ENCODE measurements at regions not wholly inside any gene's neighbourhood (a gene's known extent, or its start where the extent isn't known, plus 50 kb on each side); places are given as distances from the start of the nearest gene placed in this dataset.

DNA sequence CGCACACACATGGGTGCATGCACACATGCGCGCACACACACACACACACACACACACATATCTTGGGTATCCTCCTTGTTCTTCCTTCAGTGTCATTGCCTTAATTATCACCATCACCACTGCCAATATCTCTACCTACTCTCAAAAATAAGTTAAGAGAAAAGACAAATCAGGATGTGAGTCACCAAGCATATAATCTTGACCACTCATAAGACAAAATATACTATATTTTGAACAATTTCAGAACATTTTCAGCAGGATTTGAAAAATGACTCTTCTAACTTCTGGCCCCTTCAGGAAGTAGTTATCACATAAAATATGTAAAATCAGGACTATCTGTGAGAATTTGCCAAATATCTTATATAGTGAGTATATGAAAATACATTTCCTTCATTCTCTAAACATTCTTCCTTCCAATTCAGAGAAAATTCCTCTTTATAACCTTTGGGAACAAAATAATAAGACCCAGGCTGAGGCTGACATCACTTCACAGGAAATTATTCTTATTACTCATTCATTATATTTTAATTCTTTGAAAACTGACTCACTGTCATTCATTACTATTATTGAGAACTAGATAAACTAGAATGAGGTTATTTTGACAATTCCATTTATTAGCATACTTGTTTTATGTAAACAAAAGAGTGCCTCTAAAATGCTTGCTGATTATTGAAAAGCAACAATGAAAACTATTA is 772.0 kb upstream of the ACO1 start:
- no peak overlapping the region for H3K4me2 ChIP-seq (ENCODE audit: low read depth, low read length)
- H2AFZ ChIP-seq (ENCODE audit: low read length): no peak overlapping the region
- H4K20me1 ChIP-seq (ENCODE audit: insufficient read depth, low read length): no peaks in the 10 kb centered on the region
- no peak overlapping the region for H3K27ac ChIP-seq (ENCODE audit: extremely low read length, insufficient read depth, low read length)
- no peak for ATAC-seq
- no peaks in the 10 kb centered on the region for H3K36me3 ChIP-seq (replicated peaks in 1 of 2; ENCODE audit: control insufficient read depth in 1 of 2, insufficient read depth in 2 of 2, low read length in 2 of 2)
- DNase-seq (ENCODE audit: low spot score): no peak
- no peaks in the 10 kb centered on the region for H3K4me1 ChIP-seq (ENCODE audit: insufficient read depth, low read length)
- no peaks in the 10 kb centered on the region for H3K79me2 ChIP-seq (ENCODE audit: insufficient read depth, low read length)
- intact Hi-C loops (cut with micrococcal nuclease; ENCODE audit: unreplicated experiment) (no loop called here), in situ Hi-C loops (cut with HindIII; ENCODE audit: extremely low pct_ligation_motif_present, low pct_unique_long_range_greater_than_20kb) (no loop called here)
- H3K9me3 ChIP-seq (ENCODE audit: low read length): no peaks in the 10 kb centered on the region
- no peak overlapping the region for H3K9ac ChIP-seq (ENCODE audit: insufficient read depth, low read depth, low read length)
- H3K27me3 ChIP-seq (ENCODE audit: control insufficient read depth in 1 of 2, insufficient read depth in 2 of 2, low read length in 2 of 2): no peaks in the 10 kb centered on the region
- no TSS peak for BruUV-seq (replicated peaks)
- TF ChIP-seq SNAPC2 (CRISPR knock-in tag; IDR thresholded peaks at IDR 0.05): no peak
- TF ChIP-seq BCL6 (CRISPR knock-in tag; IDR thresholded peaks at IDR 0.05): no peak
- TF ChIP-seq ZNF44 (CRISPR knock-in tag; IDR thresholded peaks at IDR 0.05): no peak
- TF ChIP-seq MBD4 (IDR thresholded peaks at IDR 0.05; ENCODE audit: borderline replicate concordance, low read length): no peak
- no peak for TF ChIP-seq ZNF777 (CRISPR knock-in tag; IDR thresholded peaks at IDR 0.05)
- no peak for TF ChIP-seq IRX3 (CRISPR knock-in tag; IDR thresholded peaks at IDR 0.05; ENCODE audit: borderline replicate concordance, low read depth)
- TF ChIP-seq FOXP1 (IDR thresholded peaks at IDR 0.05): no peak
- TF ChIP-seq FOXP1 (CRISPR knock-in tag; IDR thresholded peaks at IDR 0.05): no peak
- TF ChIP-seq, protein P1, sequence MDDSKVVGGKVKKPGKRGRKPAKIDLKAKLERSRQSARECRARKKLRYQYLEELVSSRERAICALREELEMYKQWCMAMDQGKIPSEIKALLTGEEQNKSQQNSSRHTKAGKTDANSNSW (CRISPR knock-in tag; IDR thresholded peaks at IDR 0.05; ENCODE audit: borderline replicate concordance): no peak
- TF ChIP-seq, protein P2, sequence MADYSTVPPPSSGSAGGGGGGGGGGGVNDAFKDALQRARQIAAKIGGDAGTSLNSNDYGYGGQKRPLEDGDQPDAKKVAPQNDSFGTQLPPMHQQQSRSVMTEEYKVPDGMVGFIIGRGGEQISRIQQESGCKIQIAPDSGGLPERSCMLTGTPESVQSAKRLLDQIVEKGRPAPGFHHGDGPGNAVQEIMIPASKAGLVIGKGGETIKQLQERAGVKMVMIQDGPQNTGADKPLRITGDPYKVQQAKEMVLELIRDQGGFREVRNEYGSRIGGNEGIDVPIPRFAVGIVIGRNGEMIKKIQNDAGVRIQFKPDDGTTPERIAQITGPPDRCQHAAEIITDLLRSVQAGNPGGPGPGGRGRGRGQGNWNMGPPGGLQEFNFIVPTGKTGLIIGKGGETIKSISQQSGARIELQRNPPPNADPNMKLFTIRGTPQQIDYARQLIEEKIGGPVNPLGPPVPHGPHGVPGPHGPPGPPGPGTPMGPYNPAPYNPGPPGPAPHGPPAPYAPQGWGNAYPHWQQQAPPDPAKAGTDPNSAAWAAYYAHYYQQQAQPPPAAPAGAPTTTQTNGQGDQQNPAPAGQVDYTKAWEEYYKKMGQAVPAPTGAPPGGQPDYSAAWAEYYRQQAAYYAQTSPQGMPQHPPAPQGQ (CRISPR knock-in tag; IDR thresholded peaks at IDR 0.05; ENCODE audit: borderline replicate concordance): no peak
- no peak for TF ChIP-seq MED13 (CRISPR knock-in tag; IDR thresholded peaks at IDR 0.05)
- TF ChIP-seq ZNF615 (CRISPR knock-in tag; IDR thresholded peaks at IDR 0.05; ENCODE audit: borderline replicate concordance): no peak
- TF ChIP-seq SMAD3 (CRISPR knock-in tag; IDR thresholded peaks at IDR 0.05): no peak
- no peak for TF ChIP-seq ELF4 (CRISPR knock-in tag; IDR thresholded peaks at IDR 0.05; ENCODE audit: borderline replicate concordance)
- TF ChIP-seq FOXM1 (CRISPR knock-in tag; IDR thresholded peaks at IDR 0.05): no peak
- TF ChIP-seq NFKB2 (CRISPR knock-in tag; IDR thresholded peaks at IDR 0.05; ENCODE audit: borderline replicate concordance): no peak
- TF ChIP-seq HOXA5 (CRISPR knock-in tag; IDR thresholded peaks at IDR 0.05): no peak
- no peak for TF ChIP-seq ZNF20 (CRISPR knock-in tag; IDR thresholded peaks at IDR 0.05)
- TF ChIP-seq EEA1 (CRISPR knock-in tag; IDR thresholded peaks at IDR 0.05; ENCODE audit: borderline replicate concordance): no peak
- no peak overlapping the region for H3K4me3 ChIP-seq (replicated peaks in 1 of 3; ENCODE audit: insufficient read depth in 1 of 3, low read depth in 2 of 3, low read length in 3 of 3)
- ChIA-PET POLR2A (no interaction called here), CTCF (ENCODE audit: low intra/inter-chr PET ratio, low total read pairs) (no interaction called here)
- FAIRE-seq: no peak
- WGBS (ENCODE audit: low lambda C conversion rate): 97% methylated on average over 3 of the region's 3 CpGs
